ENCODE measurements at regions not wholly inside any gene's neighbourhood (a gene's known extent, or its start where the extent isn't known, plus 50 kb on each side); places are given as distances from the start of the nearest gene placed in this dataset.

DNA sequence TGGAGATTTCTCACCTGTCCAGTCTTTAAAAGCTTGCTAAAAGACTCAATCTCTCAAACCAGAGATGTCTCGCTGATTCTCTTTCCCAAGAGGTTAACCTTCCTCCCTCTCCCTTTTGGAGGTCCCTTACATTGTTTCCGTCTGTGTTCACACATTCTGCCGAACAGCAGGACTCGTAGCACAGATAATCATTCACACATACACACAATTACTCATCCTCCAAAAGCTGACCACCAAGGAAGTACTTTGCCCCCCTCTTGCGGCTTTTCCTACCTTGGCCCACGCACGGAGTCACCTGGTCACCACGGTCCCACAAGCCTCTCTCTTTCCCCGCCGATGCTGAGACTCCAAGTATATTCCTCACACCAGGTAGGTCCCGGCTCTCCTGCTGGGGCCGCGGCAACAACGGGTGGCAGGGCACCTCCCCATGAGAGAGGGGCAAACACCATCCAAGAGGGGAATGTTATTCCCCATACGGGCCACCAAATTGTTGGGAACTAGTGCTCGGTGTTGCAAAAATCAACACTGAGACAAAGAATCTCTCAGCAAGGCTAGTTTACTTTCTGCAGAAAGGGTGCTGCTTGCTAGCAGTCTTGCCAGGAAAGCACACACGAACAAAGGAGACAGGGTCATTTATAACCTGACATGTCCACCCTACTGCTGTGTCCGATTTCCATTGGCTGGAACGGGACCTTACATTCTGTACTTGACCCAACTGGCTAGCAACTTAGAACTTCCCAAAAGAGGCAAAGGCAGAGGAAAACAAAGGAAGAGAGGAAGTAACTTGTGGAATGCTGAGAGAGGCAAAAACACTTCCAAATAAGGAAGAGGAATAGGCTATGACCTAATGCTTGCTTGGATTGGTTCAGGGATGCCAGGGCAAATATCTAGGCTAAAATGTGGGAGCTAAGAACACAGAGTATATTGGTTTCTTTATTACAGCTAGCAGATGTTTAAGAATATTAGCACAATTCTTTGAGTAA, 102.1 kb upstream of the NECTIN3 start:
- Histone ChIP-seq H3K9me3 (peaks cover 6 to 21% of the 10 kb centered on the region in 2 donors), H3K27me3 (no peaks in the 10 kb centered on the region), H3K4me3 (no peak overlapping the region), H3K4me1 (no peaks in the 10 kb centered on the region), H3K27ac (no peak overlapping the region), H3K36me3 (no peaks in the 10 kb centered on the region)
- no peak for DNase-seq (ENCODE audit: low spot score in 2 of 2)
- intact Hi-C loops (cut with DNase I), result no loop called here
- no peak for TF ChIP-seq CTCF (IDR thresholded peaks at IDR 0.05)

- Histone ChIP-seq H3K27ac (no peak overlapping the region), H3K36me3 (no peaks in the 10 kb centered on the region), H3K4me1 (no peaks in the 10 kb centered on the region), H3K4me3 (no peak overlapping the region), H3K27me3 (no peaks in the 10 kb centered on the region), H3K9me3 (peaks cover 6 to 15% of the 10 kb centered on the region in 2 donors)
- TF ChIP-seq CTCF (IDR thresholded peaks at IDR 0.05), result no peak
- no peak for DNase-seq (ENCODE audit: low spot score in 2 of 2)
- intact Hi-C loops (cut with DNase I), result no loop called here
These were observed 100.5 kb upstream of the NECTIN3 start for GRCh38 chr3:110971010-110971601.

GRCh38 chr3:110973263-110973895, 98.2 kb upstream of the NECTIN3 start:
- H3K36me3 ChIP-seq, result no peaks in the 10 kb centered on the region
- intact Hi-C loops (cut with DNase I), result no loop called here
- no peak overlapping the region for H3K4me3 ChIP-seq
- no peak overlapping the region for H3K27ac ChIP-seq
- TF ChIP-seq CTCF (IDR thresholded peaks at IDR 0.05), result no peak
- DNase-seq (ENCODE audit: low spot score in 2 of 2), result no peak
- H3K9me3 ChIP-seq, result peaks cover 6 to 15% of the 10 kb centered on the region in 2 donors
- H3K27me3 ChIP-seq, result no peaks in the 10 kb centered on the region
- no peaks in the 10 kb centered on the region for H3K4me1 ChIP-seq

DNA sequence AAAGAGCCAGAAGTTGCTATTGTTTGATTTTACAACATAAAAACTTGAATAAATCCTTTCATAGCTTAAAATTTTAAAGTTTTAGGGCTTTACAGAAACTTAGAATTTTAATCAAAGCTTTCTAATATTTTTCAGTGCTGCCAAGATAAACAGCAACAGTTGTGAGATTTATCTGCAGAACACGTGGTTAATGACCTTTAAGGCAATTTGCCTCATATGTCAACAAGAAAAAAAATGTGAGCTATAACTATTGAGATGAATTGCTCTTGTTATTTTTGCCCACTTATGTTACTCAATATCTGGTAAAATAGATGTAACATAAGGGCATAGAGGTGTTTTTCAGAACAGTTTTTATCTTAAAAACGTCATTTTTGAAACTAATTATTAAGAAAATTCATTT, 96.7 kb upstream of the NECTIN3 start:
- intact Hi-C loops (cut with DNase I), result no loop called here
- DNase-seq (ENCODE audit: low spot score in 2 of 2), result no peak
- no peaks in the 10 kb centered on the region for H3K27me3 ChIP-seq
- H3K36me3 ChIP-seq, result no peaks in the 10 kb centered on the region
- peaks cover 0 to 10% of the 10 kb centered on the region in 2 donors for H3K9me3 ChIP-seq
- no peak overlapping the region for H3K27ac ChIP-seq
- no peak overlapping the region for H3K4me3 ChIP-seq
- H3K4me1 ChIP-seq, result no peaks in the 10 kb centered on the region
- TF ChIP-seq CTCF (IDR thresholded peaks at IDR 0.05), result no peak

DNA sequence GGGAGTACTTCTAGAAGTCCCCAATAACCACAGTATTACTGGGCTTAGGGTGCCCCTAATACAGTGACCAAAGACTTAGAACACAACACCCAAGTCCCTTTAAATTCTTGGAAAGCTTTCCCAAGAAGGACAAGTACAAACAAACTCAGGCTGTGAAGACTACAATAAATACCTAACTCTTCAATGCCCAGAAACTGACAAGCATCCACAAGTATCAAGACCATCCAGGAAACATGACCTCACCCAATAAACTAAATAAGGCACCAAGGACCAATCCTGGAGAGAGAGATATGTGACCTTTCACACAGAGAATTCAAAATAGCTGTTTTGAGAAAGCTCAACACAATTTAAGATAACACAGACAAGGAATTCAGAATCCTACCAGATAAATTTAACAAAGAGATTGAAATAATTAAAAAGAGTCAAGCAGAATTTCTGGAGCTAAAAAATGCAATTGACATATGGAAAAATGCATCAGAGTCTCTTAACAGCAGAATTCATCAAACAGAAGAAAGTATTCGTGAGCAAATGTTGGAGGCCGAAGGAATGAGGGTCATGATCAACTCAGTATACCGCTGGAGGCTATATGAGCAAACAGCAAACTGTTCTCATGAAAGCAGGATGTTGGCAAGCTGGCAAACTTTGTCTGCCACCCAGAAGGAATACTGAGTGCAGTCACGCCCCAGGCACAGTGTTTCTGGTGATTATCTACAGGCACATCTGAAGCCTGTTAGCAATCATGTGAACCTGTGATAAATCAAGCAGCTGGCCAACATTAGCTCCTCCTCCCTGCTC, 87.0 kb upstream of the NECTIN3 start:
- peaks cover 0 to 3% of the 10 kb centered on the region in 2 donors for H3K9me3 ChIP-seq
- H3K27me3 ChIP-seq, result no peaks in the 10 kb centered on the region
- intact Hi-C loops (cut with DNase I), result no loop called here
- H3K27ac ChIP-seq, result no peak overlapping the region
- no peaks in the 10 kb centered on the region for H3K36me3 ChIP-seq
- no peak for TF ChIP-seq CTCF (IDR thresholded peaks at IDR 0.05)
- H3K4me1 ChIP-seq, result no peaks in the 10 kb centered on the region
- H3K4me3 ChIP-seq, result no peak overlapping the region
- no peak for DNase-seq (ENCODE audit: low spot score in 2 of 2)
